Dendritic cell treated with granulocyte-macrophage colony-stimulating factor and Interleukin-4, amounts not matched to agents 40 ng/mL and 50 ng/mL, for 4 days (primary cell): ENCODE measurements at regions not wholly inside any gene's neighbourhood (a gene's known extent, or its start where the extent isn't known, plus 50 kb on each side); places are given as distances from the start of the nearest gene placed in this dataset.

Source experiments
- H3K27ac Mint-ChIP-seq: one replicate; pipeline ENCODE4 v1.8.0; 2022; ENCODE audit warnings: mild to moderate bottlenecking, mixed read lengths
- H3K27me3 Mint-ChIP-seq: one replicate; pipeline ENCODE4 v1.8.0; 2022; ENCODE audit warnings: mild to moderate bottlenecking, mixed read lengths
- H3K36me3 Mint-ChIP-seq: one replicate; pipeline ENCODE4 v1.8.0; 2022; ENCODE audit warnings: low read depth, mixed read lengths
- H3K4me1 Mint-ChIP-seq: one replicate; pipeline ENCODE4 v1.8.0; 2022; ENCODE audit warnings: low read depth, mixed read lengths
- H3K4me3 Mint-ChIP-seq: one replicate; pipeline ENCODE4 v1.8.0; 2022; ENCODE audit warnings: mild to moderate bottlenecking, moderate library complexity, mixed read lengths
- H3K9me3 Mint-ChIP-seq: one replicate; pipeline ENCODE4 v1.8.0; 2022; ENCODE audit warnings: mixed read lengths
- intact Hi-C: fragments of 100-400 bp; cut with micrococcal nuclease; formaldehyde crosslinking; loops from one replicate; pipeline ENCODE4 v1.15.0; 2022

GRCh38 chrX:129144172-129145038, 378.9 kb downstream of the SMARCA1 start:
- H3K36me3 Mint-ChIP-seq = no peaks in the 10 kb centered on the region
- no peaks in the 10 kb centered on the region for H3K4me1 Mint-ChIP-seq
- intact Hi-C loops = no loop called here
- no peaks in the 10 kb centered on the region for H3K9me3 Mint-ChIP-seq
- no peak overlapping the region for H3K4me3 Mint-ChIP-seq
- H3K27me3 Mint-ChIP-seq = no peaks in the 10 kb centered on the region
- H3K27ac Mint-ChIP-seq = no peak overlapping the region

DNA sequence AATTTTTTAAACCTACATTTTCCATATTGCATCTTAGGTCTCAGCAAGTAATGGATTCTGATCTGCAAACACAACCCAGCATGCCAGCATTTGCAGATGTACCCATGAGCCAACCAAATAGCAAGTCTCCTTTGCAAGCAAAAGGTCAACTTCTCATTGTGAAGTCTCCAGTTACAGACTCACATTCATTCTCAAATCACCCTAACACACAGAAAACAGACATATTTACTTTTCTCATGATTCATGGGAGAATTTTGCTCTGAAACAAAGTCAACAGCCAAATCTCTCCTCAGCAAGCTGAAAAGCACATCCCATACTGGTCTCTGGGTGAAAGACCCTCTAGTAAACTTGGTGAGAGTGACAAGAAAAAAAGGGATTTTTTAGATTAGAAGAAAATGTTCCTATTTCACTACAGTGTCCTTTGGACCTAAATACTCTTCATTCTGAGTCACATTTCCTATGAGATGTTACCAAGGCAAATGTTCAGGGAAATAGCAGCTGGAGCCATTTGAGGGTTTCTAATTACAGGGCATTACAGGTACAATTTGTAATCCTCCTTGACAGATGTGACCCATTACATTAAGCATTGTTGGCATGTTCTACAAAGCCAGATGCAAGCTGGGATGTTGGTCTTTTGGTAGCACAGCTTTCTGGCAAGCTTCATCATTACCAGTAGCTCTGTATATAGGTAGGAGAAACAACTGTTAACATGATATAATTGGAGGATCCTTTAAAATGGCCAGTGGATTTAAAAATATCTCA, 383.3 kb downstream of the SMARCA1 start:
- Mint-ChIP-seq H3K4me1 (no peaks in the 10 kb centered on the region), H3K9me3 (no peaks in the 10 kb centered on the region), H3K4me3 (no peak overlapping the region), H3K36me3 (no peaks in the 10 kb centered on the region), H3K27ac (no peak overlapping the region), H3K27me3 (no peaks in the 10 kb centered on the region)
- intact Hi-C loops = no loop called here

DNA sequence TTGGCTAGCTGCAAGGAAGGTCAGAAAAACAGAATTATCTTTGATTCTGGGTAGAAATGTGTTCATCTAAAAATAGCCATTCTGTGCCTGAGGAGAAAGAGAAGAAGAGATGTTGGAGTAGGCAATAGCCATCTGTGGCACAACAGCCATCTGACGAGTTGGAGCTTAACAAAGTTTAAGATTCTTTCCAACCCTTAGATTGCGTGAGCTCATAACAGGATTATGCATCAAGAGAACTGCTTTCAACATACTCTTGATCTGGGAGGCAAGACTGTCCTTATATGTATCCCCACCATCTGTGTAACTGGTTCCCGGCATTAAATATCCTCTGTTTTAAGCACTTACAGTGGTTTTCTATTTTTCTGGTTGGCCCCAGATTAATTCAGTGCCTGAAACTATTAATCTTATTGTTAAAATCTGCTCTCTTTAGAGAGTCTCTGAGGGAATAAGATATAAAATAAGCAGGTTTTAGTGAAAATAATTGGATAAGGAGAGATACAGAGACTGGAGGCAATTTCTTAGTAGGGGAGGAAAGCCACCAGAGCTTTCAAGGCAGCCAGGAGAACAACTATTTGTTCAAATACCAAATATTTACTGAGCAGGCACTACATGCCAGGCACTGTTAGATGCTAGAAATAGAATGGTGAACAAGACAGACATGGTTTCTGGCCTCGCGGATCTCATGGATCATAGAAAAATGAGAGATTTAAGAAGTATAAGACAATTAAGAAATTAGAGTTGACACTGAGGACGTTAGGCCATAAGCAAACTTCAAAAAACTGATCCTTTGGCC, 398.0 kb downstream of the SMARCA1 start:
- Mint-ChIP-seq H3K27ac (no peak overlapping the region), H3K36me3 (no peaks in the 10 kb centered on the region), H3K9me3 (no peaks in the 10 kb centered on the region), H3K4me3 (no peak overlapping the region), H3K4me1 (no peaks in the 10 kb centered on the region), H3K27me3 (no peaks in the 10 kb centered on the region)
- intact Hi-C loops = no loop called here

GRCh38 chrX:129123795-129124194, 399.5 kb downstream of the SMARCA1 start:
- H3K27me3 Mint-ChIP-seq = no peaks in the 10 kb centered on the region
- H3K27ac Mint-ChIP-seq = no peak overlapping the region
- no peak overlapping the region for H3K4me3 Mint-ChIP-seq
- H3K4me1 Mint-ChIP-seq = no peaks in the 10 kb centered on the region
- no peaks in the 10 kb centered on the region for H3K36me3 Mint-ChIP-seq
- no peaks in the 10 kb centered on the region for H3K9me3 Mint-ChIP-seq
- intact Hi-C loops = no loop called here

DNA sequence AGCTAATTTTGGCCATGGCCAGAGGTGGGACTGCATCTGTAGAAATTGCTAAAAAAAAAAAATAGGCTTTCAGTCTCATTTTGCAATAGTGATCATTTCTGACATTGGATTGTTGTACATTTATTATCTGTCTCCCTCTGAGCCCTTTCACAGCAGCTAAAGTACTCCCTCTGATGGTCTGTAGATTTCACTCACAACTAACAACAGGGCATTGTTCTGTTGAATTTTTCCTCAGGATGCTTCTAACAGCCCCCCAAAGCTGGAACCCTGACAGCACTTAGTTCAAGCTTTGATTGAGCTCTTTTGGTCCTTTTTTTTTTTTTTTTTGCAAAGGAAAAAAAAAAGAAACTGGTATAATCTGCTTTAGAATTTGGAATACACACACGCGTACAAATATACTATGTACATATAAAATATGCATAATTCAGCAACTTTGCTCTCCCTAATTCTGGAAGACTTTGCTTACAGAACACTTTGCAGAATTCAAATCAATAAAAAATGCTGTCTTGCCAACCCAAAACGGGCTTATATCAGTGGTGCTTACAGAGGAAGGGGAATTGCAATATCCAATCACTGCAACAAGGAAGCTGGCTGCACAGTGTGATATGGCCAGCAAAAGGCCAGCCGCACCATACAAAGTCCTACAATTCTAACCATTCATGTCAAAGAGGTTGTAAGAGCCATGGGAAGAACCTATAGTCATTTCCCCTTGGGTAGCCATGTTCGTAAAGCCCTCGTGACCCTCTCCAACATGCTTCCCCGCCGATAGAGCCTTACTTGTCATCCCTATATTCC, 406.4 kb downstream of the SMARCA1 start:
- intact Hi-C loops = no loop called here
- H3K9me3 Mint-ChIP-seq = no peaks in the 10 kb centered on the region
- H3K4me3 Mint-ChIP-seq = no peak overlapping the region
- no peaks in the 10 kb centered on the region for H3K36me3 Mint-ChIP-seq
- H3K27me3 Mint-ChIP-seq = no peaks in the 10 kb centered on the region
- H3K27ac Mint-ChIP-seq = no peak overlapping the region
- H3K4me1 Mint-ChIP-seq = no peaks in the 10 kb centered on the region

DNA sequence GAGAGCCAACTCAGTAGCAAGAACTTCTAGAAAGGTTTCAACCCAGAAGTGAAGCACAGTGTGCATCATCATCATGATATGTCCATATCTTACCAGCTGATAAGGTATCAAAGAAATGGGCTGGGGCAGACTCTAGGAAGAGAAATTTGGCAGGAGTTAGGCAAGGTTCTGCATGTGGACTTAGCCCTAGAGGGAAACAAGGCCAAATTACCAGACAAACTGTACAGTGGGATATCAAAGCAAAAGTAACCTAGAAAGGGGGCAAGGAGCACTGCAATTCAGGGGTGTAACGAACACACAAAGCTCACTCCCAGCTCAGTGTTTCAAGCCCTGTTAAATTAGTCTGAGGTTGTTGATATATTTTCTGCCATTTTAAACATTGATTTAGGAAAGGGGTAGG, 407.4 kb downstream of the SMARCA1 start:
- intact Hi-C loops = no loop called here
- H3K4me1 Mint-ChIP-seq = no peaks in the 10 kb centered on the region
- no peaks in the 10 kb centered on the region for H3K27me3 Mint-ChIP-seq
- no peak overlapping the region for H3K27ac Mint-ChIP-seq
- no peaks in the 10 kb centered on the region for H3K9me3 Mint-ChIP-seq
- H3K36me3 Mint-ChIP-seq = no peaks in the 10 kb centered on the region
- H3K4me3 Mint-ChIP-seq = no peak overlapping the region

DNA sequence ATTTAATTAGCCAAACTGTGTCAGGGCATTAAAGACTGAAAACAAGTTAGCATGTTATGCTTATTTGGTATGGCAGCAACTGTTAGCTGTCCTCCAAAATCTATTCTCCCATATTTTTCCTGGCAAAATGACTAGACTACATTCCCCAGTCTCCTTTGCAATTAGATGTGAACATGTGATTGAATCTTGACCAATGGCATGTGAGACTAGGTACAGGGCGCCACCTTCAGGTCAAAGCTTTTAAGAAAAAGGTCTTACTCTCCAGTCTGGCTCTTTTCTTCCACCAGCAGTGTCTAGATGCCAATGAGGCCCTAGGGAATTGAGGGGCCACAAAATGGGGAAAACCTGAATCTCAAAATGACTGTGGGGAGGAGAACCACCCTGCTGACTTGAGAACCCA, 408.2 kb downstream of the SMARCA1 start:
- no peaks in the 10 kb centered on the region for H3K27me3 Mint-ChIP-seq
- H3K27ac Mint-ChIP-seq = no peak overlapping the region
- intact Hi-C loops = no loop called here
- no peak overlapping the region for H3K4me3 Mint-ChIP-seq
- no peaks in the 10 kb centered on the region for H3K9me3 Mint-ChIP-seq
- H3K36me3 Mint-ChIP-seq = no peaks in the 10 kb centered on the region
- H3K4me1 Mint-ChIP-seq = no peaks in the 10 kb centered on the region

GRCh38 chrX:129111081-129111798, 412.1 kb downstream of the SMARCA1 start:
- Mint-ChIP-seq H3K4me1 (no peaks in the 10 kb centered on the region), H3K4me3 (no peak overlapping the region), H3K9me3 (no peaks in the 10 kb centered on the region), H3K27ac (no peak overlapping the region), H3K36me3 (no peaks in the 10 kb centered on the region), H3K27me3 (no peaks in the 10 kb centered on the region)
- intact Hi-C loops = no loop called here

GRCh38 chrX:129108936-129109335, 414.4 kb downstream of the SMARCA1 start:
- H3K9me3 Mint-ChIP-seq = no peaks in the 10 kb centered on the region
- no peaks in the 10 kb centered on the region for H3K36me3 Mint-ChIP-seq
- H3K27me3 Mint-ChIP-seq = no peaks in the 10 kb centered on the region
- H3K27ac Mint-ChIP-seq = no peak overlapping the region
- intact Hi-C loops = no loop called here
- H3K4me1 Mint-ChIP-seq = no peaks in the 10 kb centered on the region
- H3K4me3 Mint-ChIP-seq = no peak overlapping the region

- H3K36me3 Mint-ChIP-seq = no peaks in the 10 kb centered on the region
- no peaks in the 10 kb centered on the region for H3K9me3 Mint-ChIP-seq
- no peak overlapping the region for H3K4me3 Mint-ChIP-seq
- intact Hi-C loops = no loop called here
- H3K4me1 Mint-ChIP-seq = no peaks in the 10 kb centered on the region
- H3K27me3 Mint-ChIP-seq = no peaks in the 10 kb centered on the region
- no peak overlapping the region for H3K27ac Mint-ChIP-seq
Measured at GRCh38 chrX:129099207-129099606, 424.1 kb downstream of the SMARCA1 start.

- no peaks in the 10 kb centered on the region for H3K27me3 Mint-ChIP-seq
- H3K4me3 Mint-ChIP-seq = no peak overlapping the region
- H3K36me3 Mint-ChIP-seq = no peaks in the 10 kb centered on the region
- no peak overlapping the region for H3K27ac Mint-ChIP-seq
- no peaks in the 10 kb centered on the region for H3K4me1 Mint-ChIP-seq
- intact Hi-C loops = no loop called here
- no peaks in the 10 kb centered on the region for H3K9me3 Mint-ChIP-seq
Measured at GRCh38 chrX:129097668-129098067, 425.6 kb downstream of the SMARCA1 start.

DNA sequence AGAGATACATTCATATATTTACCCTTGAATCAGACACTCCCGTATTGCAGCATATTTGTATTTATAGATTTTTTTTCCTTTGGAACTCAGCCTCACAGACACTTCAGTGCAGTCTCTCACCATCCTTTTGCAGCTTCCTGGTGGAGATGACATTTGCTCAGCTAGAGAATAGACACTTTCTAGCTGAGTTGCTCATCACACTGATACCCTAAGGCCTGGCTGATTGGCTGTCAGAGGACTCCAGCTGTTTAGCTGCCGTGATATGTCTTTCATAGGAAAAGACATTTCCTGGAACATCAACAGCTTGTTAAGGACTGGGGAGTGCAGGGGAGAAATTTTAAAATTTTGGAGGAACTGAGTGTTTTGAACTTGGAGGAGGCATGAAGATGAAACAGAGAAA, 429.6 kb downstream of the SMARCA1 start:
- Mint-ChIP-seq H3K9me3 (no peaks in the 10 kb centered on the region), H3K27me3 (no peaks in the 10 kb centered on the region), H3K36me3 (no peaks in the 10 kb centered on the region), H3K27ac (no peak overlapping the region), H3K4me3 (no peak overlapping the region), H3K4me1 (no peaks in the 10 kb centered on the region)
- intact Hi-C loops = no loop called here

DNA sequence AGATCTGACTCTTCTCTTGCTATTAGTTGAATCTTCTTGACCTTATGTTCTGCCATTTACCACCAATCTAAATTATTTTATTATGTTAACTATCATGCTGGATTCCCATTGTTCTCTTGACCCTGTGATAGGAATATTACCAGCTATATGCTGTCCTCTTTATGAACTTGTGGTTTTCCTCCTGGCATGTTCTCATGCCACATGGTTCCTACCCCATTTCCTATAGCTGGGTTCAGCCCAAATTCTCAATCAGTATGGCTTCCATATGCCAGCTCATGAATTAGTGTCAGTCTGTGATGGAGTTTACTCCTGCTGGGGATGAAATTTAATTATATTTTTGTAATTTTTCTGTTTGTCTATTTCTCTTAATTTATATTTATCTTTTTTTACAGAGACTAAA, 430.5 kb downstream of the SMARCA1 start:
- Mint-ChIP-seq H3K36me3 (no peaks in the 10 kb centered on the region), H3K4me1 (no peaks in the 10 kb centered on the region), H3K4me3 (no peak overlapping the region), H3K27ac (no peak overlapping the region), H3K27me3 (no peaks in the 10 kb centered on the region), H3K9me3 (no peaks in the 10 kb centered on the region)
- intact Hi-C loops = no loop called here
